ENCODE measurements at regions not wholly inside any gene's neighbourhood (a gene's known extent, or its start where the extent isn't known, plus 50 kb on each side); places are given as distances from the start of the nearest gene placed in this dataset.

DNA sequence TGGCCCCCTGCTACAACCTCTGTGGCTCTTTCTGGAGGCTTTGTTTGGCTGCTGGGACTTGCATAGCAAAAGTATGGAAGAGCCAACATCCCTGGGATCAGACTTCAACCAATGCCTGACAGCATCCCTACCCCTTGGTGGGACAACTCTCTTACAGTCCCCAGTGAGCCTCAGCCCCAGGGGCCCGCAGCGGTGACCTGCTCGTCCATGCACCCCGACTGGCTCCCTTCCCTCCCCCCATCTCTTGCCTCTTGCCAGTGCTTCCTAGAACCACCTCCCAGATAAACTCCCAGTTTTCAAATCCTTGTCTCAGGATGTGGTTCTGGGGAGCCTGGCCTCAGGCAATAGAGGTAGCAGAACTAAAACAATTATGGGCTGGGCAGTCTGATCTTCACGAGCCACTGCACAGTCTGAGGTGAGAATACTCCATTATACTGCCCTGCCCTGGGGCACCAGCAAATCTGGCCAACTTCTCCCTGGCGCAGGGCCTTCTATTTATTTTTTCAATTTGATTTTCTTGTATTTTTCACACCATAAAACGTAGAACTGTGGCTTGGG, 86.6 kb upstream of the BRD7 start:
- TF ChIP-seq, protein P1, sequence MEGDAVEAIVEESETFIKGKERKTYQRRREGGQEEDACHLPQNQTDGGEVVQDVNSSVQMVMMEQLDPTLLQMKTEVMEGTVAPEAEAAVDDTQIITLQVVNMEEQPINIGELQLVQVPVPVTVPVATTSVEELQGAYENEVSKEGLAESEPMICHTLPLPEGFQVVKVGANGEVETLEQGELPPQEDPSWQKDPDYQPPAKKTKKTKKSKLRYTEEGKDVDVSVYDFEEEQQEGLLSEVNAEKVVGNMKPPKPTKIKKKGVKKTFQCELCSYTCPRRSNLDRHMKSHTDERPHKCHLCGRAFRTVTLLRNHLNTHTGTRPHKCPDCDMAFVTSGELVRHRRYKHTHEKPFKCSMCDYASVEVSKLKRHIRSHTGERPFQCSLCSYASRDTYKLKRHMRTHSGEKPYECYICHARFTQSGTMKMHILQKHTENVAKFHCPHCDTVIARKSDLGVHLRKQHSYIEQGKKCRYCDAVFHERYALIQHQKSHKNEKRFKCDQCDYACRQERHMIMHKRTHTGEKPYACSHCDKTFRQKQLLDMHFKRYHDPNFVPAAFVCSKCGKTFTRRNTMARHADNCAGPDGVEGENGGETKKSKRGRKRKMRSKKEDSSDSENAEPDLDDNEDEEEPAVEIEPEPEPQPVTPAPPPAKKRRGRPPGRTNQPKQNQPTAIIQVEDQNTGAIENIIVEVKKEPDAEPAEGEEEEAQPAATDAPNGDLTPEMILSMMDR (IDR thresholded peaks at IDR 0.05) = no peak
- no peak for TF ChIP-seq REST (IDR thresholded peaks at IDR 0.05)
- no peak for TF ChIP-seq JUN (IDR thresholded peaks at IDR 0.05)
- no peak for TF ChIP-seq ZSCAN20 (CRISPR knock-in tag; IDR thresholded peaks at IDR 0.05)
- no peak for TF ChIP-seq SREBF2 (IDR thresholded peaks at IDR 0.05)
- no peak for TF ChIP-seq CHD2 (IDR thresholded peaks at IDR 0.05; ENCODE audit: low read length, partially characterized antibody)
- TF ChIP-seq, protein P2, sequence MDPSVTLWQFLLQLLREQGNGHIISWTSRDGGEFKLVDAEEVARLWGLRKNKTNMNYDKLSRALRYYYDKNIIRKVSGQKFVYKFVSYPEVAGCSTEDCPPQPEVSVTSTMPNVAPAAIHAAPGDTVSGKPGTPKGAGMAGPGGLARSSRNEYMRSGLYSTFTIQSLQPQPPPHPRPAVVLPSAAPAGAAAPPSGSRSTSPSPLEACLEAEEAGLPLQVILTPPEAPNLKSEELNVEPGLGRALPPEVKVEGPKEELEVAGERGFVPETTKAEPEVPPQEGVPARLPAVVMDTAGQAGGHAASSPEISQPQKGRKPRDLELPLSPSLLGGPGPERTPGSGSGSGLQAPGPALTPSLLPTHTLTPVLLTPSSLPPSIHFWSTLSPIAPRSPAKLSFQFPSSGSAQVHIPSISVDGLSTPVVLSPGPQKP (IDR thresholded peaks at IDR 0.05; ENCODE audit: low read depth, low read length) = no peak
- TF ChIP-seq HOXB13 (CRISPR knock-in tag; IDR thresholded peaks at IDR 0.05; ENCODE audit: low read depth) = no peak
- no peak for TF ChIP-seq SMC3 (IDR thresholded peaks at IDR 0.05)
- no peak for TF ChIP-seq EP300 (IDR thresholded peaks at IDR 0.05)
- TF ChIP-seq CHD4 (IDR thresholded peaks at IDR 0.05; ENCODE audit: borderline replicate concordance) = no peak
- TF ChIP-seq USF2 (IDR thresholded peaks at IDR 0.05) = no peak
